ENCODE measurements at regions not wholly inside any gene's neighbourhood (a gene's known extent, or its start where the extent isn't known, plus 50 kb on each side); places are given as distances from the start of the nearest gene placed in this dataset.

- TF ChIP-seq CTCF (IDR thresholded peaks at IDR 0.05; ENCODE audit: low read length) (no peak), EZH2 (optimal IDR thresholded peaks at IDR 0.05; ENCODE audit: low read depth, low read length) (no peak), EZH2phosphoT487 (IDR thresholded peaks at IDR 0.05; ENCODE audit: low read length) (no peak)
Measured at GRCh38 chr5:118257066-118257465, 731.3 kb downstream of the DTWD2 start.
